GM18508 (cell line): ENCODE measurements at regions not wholly inside any gene's neighbourhood (a gene's known extent, or its start where the extent isn't known, plus 50 kb on each side); places are given as distances from the start of the nearest gene placed in this dataset.
"Not testable (repeated sequence)": the region's sequence is repeated elsewhere in the genome, so short reads cannot be mapped to it uniquely, and the experiment has no call there.

Source experiments
- ATAC-seq: cut with Tn5 transposase; IDR thresholded peaks from one replicate; pipeline ENCODE4 v1.9.1; 2021; ENCODE audit warnings: moderate number of reproducible peaks; ENCODE audit not compliant: insufficient read depth, unreplicated experiment

DNA sequence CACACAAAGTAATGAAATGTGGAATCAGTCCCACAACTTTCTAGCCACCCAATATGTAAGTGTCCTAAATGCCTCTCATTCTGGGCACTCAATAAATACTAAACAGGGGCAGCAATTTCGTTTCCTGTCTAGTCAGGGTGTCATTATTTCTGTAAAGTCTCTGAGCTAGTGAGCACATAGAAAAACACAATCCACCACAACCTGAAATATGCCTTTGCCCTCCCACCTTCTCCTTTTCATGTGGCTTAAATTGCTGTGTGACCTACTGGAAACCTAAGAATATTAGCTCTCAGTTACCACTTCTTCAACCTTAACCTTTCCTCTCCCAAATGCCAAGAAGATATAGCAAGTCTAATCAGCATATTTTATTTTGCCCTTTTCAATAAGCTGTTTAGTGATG lies 456.3 kb upstream of the KCNMB2 start:
- ATAC-seq = no peak

DNA sequence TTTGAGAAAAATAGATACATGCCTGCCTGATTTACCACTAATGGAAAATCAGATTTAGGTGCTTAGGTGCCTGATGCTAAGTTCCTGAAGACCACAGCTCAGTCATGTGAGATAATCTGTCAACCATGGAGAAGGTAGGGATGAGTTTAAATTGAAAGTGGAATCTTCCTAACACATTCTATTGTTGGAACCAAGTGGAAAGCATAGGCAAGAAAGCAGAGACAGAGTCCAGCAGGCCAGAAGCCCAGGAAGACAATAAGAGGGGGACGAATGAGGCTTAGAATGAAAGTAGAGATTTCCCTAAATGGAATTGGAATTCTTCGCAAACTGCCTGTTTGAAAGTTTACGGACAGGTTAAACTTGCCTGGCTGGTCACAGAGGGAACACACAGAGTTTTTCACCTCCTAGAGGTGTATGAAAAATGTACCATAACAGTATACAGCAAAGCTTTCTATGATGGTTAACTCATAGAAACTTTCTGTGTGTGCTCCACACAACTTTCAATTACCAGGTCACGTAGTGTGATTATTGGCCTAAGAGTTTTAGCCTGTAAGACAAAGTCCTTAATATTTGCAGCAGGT lies 453.8 kb upstream of the KCNMB2 start:
- no peak for ATAC-seq

DNA sequence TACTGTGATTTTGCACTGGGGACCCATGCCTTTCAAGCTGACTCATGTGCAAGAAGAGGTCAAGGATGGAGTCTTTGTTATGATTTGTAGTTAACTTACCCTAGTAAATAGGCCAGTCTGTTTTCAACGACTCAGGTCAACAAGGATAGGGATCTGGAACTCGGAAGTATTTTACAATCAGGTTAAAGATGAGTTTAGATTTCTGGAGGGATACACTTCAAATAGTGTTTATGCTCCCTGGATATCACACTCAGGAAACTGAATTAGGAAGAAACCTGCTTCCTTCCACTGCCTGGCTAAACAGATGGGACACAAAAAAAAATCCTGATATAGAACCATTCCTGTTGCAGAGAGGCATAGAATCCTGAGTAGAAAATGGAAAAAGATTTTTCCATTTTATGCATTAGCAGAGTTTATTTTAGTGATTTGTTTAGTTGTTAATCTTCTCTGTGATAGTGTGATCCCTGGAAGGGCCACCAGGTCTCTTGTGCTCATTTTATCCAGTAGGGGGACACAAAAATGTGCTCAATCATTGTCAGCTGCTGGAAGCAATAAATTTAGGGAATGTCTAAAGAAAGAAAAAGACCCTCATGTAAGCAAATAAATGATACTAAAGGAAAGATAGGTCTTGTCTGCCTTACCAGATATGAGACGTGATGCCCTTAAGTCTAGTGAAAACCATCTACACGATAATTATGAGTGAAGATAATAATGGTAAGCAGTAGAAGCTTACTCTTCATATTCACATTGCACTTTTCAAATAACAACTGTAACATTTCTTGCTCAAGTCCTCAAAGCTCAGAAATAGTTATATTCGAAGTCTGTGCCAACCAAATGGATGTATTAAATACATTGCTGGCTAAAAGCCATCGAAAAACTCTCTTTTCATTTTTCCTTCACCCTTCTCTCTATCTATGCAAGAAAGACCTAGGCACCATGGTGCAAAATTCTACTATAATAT lies 452.1 kb upstream of the KCNMB2 start:
- no peak for ATAC-seq

DNA sequence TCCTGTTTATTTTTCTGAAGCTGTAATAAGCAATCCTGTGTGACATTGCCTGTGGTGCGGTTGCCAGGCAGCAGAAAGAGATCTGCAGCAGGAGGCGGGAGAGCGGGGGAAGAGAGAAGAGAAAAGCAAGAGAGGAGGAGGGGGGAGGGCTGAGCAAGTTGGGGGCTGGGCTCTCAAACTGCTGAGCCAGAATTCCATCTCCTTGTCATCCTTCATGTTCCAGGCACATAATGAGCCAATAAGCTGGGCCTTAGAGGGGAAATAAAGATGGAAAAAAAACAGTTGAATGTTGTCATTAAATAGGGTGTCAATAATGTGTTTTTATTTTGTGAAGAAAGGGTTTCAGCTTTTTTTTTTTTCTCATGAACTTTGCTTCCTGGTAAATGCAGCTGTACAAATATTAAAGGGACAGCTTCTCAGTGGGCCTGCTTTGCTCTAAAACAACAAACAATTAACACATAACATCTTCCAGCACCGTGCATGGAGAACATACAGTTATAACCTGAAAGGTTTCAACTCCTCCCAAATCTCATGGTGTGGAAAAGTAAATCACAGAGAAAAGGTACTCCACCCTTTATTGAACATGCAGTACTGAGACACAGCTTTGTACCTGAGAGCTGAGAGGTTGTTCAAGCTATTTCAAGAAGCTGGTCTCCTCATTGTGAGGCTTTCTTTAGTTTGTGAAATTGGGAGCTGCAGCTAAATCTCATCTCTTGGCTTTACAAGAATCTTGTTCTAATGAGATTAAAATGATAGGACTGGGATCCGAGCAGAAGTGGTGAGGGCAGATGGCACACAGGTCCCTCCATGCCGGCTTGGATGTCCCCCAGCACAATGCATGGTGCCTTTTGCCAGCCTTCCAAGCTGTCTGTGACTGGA lies 451.1 kb upstream of the KCNMB2 start:
- no peak for ATAC-seq

DNA sequence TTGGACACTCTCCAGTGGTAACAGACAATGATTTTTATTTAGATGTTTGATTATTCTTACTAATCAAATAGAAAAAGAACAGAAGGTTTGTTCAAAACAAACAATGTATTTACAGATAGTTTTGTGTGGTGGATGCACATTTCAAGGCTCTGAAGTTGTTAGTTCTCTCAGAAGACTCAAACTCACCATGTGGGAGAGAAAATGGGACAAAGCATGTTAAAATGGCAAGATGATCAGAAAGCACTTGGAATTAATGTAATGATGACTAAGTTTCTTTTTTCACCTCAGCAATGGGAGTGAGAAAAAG lies 450.5 kb upstream of the KCNMB2 start:
- no peak for ATAC-seq

DNA sequence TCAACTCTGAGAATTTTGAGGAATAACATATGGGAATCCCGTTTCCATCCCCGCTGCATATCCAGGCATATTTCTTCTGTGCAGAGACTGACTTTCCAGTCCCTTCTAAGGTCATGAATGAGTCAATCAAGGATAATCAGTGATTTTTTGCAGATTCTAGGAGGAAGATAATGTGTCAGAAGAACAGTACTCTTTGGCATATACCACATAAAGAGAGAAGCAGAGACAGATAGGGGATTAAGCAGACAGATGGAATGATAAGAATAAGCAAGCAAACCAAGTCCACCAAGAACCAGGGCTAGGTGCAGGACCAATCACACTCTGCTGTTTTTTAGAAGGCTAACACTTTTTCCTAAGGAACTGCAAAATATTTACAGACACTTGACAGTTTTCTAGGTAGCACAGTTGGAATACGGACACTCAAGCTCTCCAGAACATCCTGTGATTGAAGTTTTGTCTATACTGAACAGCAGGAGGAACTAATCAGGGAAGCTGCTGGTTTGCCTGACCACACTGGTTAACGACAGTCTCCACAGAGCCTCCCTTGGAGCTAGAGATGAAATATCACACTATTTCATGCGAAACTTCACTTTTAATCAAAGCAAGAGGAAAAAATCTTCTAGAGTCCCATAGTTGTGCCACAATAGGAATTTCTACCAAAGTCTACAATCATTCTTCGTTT lies 450.0 kb upstream of the KCNMB2 start:
- ATAC-seq = no peak

DNA sequence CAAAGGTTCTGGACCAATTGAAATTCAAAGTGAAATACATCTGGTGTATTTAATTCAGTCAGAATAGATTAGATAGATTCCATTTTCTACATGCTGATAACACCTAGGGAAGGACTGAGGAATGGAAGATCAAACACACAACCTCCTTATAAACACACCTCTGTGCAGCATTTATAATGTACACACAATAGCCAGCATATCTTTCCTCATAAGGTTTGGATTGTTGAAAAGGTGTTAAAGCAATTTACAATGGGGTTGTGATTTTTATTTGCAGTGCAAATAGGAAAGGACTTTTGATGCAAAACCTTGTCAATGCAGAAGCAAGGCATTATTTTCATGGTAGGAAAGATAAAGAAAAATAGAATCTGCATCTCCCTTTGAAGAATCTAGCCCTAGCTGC lies 448.9 kb upstream of the KCNMB2 start:
- ATAC-seq = no peak

DNA sequence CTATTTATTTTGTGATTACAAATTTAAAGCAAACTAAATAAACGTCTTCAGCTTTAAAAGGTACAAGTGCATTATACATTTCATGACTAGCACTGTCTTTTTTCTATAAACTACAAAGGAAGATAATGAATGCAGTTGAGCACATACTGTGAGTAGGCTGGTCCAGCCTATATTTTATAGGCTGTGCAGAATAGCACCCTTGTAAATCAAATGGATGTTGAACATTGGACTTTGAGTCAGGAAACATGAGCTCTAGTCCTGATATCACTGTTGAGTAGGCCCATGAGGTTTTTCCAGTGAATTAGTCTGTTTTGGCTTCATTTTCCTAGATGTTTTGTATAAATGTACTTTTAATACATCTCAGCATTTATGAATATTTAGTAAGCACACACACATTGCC lies 447.3 kb upstream of the KCNMB2 start:
- ATAC-seq = no peak

DNA sequence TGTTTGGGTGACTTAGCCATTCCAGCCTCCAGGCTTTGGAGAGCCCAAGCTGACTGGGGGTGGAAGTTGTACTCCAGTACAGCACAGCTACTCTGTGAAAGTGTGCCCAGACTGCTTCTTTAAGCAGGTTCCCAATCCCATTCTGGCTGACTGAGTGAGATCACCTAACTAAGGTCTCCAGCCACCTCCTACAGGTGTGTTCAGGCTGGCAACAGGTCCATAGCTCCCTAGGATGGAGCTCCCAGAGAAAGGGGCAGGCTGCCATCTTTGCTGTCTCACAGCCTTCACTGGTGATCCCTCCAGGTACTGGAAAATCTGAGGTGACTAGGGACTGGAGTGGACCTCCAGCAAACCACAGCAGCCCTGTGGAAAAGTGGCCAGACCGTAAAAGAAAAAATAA lies 445.3 kb upstream of the KCNMB2 start:
- no peak for ATAC-seq

DNA sequence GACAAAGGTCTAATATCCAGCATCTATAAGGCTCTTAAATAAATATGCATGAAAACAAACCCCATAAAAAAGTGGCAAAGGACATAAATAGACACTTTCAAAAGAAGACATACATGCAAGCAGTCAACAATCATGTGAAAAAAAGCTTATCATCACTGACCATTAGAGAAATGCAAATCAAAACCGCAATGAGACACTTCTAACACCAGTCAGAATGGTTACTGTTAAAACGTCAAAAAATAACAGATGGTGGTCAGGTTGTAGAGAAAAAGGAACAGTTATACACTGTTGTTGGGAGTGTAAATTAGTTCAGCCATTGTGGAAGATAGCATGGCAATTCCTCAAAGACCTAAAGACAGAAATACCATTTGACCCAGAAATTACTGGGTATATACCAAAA lies 440.7 kb upstream of the KCNMB2 start:
- ATAC-seq = no peak

DNA sequence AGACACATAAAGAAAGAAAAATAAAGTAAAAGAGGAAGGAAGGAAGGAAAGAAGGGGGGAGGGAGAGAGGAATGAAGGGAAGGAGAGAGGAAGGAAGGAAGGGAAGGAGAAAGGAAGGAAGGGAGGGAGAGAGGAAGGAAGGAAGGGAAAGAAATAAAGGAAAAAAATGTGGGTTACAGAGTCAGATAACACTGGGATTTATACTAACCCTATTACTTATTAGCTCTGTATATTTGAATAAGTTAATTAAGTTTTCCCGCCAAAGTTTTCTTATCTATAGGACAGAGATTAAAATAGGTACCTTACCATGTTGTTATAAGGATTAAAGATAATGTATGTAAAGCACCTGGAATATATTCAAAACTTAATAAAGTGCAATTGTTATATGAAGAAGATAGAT lies 439.3 kb upstream of the KCNMB2 start:
- no peak for ATAC-seq

DNA sequence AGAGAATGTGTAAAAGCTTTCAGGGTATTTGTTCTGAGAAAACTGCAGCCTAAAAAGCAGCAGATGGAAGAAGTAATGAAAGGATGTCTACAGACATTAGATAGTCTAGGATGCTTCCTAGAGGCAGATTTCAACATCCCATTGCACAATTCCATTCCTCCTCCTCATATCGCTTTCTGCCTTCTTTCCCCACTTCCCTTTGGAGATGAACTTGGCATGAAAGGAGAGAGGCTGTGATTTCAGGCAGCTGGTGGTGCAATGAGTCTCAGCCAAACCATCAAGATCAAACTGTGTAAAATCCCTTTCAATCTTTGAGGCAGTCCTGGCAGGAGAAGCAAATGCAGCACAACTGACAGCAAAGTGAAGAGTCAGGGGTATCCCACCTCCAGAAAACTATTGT lies 438.7 kb upstream of the KCNMB2 start:
- ATAC-seq = no peak

DNA sequence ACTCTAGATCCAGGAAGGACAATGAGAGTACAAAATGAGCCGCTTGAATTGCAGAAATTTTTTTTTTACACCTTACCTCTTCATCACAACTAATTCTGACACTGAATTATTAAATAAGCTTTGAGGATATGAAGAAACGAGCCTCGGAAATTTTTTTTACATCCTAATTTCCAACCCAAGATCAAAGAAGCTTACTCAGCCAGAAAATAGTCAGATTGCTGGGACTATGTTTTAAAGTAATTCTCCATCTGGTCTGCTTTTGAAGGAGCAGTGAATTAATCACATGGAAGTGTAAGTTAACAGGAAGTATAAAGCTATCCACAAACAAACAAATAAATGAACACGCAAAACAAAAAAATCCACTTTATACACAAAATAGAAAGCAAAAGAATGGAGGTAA lies 437.0 kb upstream of the KCNMB2 start:
- ATAC-seq = no peak

DNA sequence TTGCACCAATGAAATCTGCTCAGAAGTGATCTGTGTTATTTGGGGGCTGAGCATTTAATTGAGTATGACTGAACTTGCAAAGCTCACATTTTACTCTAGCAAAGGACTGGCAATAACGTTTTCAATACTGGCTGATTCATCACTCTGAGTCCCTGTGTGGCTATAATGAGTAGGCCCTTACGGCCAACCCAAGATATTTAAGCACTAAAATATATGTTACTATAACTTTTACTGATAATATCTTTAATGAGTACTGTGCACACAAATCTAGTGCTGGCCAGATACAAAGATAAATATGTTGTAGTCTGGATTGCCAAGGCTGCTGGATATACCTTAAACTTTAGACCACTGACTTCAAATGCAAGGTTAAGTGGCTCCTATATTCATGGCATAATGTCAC lies 436.4 kb upstream of the KCNMB2 start:
- no peak for ATAC-seq

DNA sequence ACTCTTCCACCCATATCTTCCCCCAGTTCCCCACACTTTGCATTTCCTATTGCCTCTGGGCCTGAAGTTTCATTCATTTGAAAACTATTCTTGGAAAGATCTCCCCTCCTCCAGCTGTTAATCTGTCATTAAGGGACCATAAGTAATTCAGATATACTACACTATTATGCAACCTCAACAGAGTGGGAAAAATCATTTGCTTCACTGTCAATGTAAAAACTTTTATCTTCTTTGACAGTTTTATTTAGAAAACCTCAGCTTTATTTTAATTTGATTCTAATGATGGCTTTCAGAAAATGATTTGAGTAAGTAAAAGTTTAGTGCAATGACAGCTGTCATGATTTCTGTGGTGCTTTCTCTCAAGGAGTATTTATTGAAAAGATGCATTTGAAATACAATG lies 435.3 kb upstream of the KCNMB2 start:
- ATAC-seq = no peak

DNA sequence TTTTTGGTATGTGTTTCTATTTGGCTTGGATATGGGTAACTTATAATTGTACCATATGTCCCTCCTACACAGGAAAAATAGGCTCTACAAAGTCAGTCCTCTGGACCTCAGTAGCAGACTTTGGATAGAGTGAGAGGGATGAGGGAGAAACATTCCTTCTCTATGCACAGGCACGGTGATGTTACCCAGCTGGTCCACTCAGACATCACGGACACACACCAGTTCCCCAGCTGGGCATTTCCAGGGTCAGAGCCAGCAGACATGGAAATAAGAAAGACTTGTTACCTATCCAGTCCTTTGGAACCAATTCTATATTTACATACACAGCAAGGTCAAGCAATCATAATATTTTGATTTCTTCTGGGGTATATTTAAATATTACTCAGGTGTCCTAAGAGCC lies 433.1 kb upstream of the KCNMB2 start:
- no peak for ATAC-seq

DNA sequence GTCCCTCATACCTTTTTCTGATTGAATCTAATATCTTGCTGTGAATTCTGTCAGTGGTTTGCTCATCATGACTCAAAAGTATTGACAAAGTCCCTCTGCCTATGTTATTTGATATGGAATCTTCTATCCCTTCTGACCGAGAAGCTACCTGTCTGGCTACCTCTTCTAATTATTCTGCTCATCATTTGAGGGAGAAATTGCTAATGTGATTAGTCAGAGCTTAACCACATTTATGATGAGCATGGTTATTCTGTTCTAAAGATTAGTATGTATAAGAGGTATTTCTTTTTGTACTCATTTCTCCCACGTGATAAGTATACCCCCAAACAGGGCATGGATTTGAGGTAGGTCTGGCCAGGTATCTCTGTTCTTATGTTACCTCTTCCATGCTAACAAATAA lies 428.4 kb upstream of the KCNMB2 start:
- no peak for ATAC-seq

DNA sequence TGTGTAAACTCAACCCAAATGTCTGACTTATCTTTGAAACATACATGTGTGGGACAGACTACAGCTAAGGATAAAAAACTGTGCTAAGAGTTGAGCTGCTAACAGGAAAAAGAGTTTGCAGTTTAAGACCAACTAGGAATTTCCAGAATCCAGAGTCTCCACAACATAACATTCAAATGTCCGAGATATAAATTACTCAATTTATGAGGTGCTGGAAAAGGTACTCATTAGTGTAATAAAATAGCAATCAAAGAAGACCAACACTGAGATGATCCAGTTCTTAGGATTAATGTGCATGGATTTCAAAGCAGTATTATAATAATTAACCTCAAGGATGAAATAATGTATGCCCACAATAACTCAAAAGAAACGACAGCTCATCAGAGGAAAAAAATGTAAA lies 426.5 kb upstream of the KCNMB2 start:
- ATAC-seq = no peak

DNA sequence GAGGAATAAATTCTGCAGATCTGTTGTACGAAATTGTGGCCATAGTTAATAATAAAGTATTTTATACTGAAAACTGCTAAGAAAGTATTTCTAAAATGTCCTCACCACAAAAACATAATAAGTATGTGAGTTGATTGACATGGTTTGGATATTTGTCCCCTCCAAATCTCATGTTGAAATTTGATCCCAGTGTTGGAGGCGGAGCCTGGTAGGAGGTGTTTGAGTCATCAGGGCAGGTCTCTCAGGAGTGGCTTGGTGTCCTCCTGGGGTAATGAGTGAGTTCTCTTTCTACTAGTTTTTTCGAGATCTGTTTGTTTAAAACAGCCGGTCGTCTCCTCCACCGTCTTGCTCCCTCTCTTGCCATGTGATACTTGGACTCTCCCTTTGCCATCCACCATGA lies 424.1 kb upstream of the KCNMB2 start:
- no peak for ATAC-seq

DNA sequence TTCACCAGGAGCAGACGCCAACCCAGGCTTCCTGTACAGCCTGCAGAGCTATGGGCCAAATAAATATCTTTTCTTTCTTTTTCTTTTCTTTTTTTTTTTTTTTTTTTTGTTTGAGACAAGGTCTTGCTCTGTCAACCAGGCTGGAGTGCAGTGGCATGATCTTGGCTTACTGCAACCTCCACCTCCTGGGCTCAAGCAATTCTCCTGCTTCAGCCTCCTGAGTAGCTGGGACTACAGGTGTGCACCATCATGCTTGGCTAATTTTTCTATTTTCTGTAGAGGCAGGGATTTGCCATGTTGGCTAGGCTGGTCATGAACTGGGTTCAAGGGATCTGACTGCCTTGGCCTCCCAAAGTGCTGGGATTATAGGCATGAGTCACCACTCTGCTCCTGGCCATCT lies 423.7 kb upstream of the KCNMB2 start:
- ATAC-seq = not testable (repeated sequence)

DNA sequence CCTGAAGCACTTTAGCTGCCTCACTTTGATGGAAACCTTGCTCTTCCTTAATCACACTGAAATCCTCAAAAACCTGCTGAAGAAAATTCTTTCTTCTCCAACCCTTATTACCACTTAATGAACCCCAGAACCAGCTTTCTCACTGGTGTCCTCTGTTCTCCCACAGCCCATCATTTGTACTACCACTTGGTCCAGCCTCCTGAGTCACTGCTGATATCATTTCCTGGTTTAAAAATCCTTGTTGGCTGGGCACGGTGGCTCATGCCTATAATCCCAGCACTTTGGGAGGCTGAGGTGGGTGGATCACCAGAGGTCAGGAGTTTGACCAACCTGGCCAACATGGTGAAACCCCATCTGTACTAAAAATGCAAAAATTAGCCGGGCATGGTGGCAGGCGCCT lies 418.6 kb upstream of the KCNMB2 start:
- no peak for ATAC-seq
